HG03066 (cell line): ENCODE measurements at regions not wholly inside any gene's neighbourhood (a gene's known extent, or its start where the extent isn't known, plus 50 kb on each side); places are given as distances from the start of the nearest gene placed in this dataset.

Source experiments
- ATAC-seq: cut with Tn5 transposase; IDR thresholded peaks from one replicate; pipeline ENCODE4 v1.9.1; 2021; ENCODE audit warnings: low read depth; ENCODE audit not compliant: unreplicated experiment

DNA sequence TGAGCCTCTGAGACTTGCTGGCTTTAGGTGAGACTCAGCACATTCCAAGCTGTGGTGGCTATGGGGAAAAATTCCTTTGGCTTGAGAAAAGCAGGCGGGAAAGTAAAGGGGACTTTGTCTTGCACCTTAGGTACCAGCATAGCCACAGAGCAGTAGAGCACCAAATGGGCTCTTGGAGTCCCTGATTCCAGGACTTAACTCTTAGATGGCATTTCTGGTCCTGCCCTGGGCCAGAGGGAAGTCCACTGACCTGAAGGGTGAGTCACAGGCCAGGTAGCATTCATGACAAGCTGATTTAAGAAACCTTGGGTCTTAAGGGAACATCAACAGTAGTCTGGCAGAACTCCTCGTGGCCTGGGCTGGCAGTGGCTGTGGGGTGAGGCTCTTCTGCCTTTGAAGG, 344.7 kb downstream of the DUSP10 start:
- no peak for ATAC-seq

GRCh38 chr1:221397606-221398005, 344.3 kb downstream of the DUSP10 start:
- no peak for ATAC-seq

GRCh38 chr1:221405146-221405545, 336.7 kb downstream of the DUSP10 start:
- no peak for ATAC-seq

DNA sequence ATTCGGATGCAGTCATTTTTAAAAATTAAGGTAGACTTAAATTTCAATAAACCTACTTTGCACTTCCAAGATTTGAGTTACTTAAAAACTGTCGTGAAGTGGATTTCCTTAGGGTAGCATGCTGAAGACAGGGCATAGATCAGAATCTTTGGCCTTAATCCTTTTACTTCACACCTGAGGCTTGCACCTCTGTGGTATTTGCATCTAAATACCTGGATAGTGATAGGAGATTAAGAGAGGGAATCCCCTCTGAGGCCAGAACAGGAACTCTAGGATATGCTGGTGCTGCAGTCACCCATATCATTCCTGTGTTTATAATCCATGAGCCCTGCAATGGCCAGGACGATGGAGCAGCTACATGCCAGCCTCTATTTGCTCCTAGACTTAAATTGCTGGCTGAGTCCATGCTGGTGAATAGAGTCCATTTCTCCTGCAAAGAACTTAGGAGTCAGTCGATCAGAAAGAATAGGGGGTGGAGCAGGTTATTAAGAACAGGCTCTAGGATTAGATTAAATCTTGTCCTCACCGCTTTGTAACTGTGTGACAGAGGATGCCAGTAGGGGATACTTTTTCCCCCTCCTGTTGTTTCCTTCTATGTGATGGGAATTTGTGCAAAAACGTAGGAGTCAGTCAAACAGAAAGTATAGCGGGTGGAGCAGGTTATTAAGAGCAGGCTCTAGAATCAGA, 333.6 kb downstream of the DUSP10 start:
- no peak for ATAC-seq

GRCh38 chr1:221411283-221411682, 330.6 kb downstream of the DUSP10 start:
- ATAC-seq, result no peak

DNA sequence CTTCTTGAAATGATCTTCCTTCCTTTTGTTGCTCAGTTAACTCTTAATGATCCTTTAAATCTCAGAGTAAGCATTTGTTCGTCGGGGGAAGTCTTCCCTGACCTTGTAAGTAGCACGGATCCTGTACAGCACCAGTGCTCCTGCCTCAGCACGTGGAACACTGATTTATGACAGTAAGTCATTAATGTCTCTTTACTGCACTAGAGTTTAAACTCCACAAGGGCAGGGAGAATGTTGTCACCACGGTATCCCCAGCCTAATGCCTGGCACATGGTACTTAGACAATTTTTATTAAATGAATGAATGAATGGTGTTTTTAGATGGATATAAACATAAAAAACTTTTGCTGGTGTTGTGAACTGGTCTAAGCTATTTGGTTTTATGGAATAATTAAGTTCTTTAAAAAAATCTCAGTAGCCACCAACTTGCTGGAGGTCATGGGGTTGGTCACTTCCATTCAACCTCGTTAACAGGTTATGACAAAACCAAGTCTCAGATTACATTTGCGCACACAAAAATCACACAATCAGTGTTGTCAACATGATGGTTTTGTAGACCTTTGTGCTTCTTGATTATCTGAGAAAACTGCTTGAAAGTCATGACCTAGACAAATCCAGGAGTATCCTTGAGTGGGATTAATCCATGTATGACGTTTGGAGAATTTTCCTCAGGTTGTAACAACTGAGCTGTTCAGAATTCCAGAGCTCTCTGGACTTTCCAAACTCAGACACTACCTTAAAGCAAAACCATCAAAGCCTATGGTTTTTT, 326.9 kb downstream of the DUSP10 start:
- no peak for ATAC-seq

DNA sequence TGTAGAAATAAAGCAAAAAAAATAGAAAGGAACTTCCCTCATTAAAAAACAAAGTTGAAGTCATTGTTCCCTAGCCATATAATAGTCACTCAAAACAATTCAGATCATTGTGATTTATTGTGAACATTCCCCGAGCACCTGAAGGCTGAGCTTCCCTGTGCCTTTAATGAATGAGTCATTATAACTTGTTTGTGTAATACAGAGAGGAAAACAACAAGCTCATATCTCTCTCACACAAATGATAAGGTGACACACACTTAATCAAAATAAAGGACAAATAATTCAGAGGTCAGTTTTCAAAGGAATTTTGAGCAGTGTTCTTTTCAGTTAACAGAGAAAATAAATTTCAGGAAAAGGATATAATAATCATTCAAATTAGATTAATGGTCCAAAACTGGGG, 326.2 kb downstream of the DUSP10 start:
- no peak for ATAC-seq

GRCh38 chr1:221416142-221416541, 325.7 kb downstream of the DUSP10 start:
- no peak for ATAC-seq

- ATAC-seq, result no peak
These were observed 325.2 kb downstream of the DUSP10 start for GRCh38 chr1:221416723-221417122.

DNA sequence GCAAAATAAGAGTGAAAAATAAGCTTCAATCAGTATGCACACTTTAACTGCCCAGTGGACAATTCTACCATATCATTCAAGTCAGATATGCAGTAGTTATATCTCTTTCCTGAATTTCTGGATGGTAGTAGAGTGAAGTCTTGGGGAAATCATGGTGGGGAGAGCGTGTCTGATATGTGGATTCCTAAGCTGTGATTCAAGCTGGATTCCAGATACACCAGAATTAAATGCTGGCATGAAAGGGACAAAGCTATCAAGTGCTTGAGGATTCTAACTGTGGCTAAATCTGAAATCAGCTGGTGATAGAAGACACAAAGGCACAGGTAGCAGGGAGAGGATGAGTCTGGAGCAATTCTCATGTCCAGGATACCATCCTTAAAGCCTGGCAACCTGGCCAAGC, 323.5 kb downstream of the DUSP10 start:
- ATAC-seq, result no peak

DNA sequence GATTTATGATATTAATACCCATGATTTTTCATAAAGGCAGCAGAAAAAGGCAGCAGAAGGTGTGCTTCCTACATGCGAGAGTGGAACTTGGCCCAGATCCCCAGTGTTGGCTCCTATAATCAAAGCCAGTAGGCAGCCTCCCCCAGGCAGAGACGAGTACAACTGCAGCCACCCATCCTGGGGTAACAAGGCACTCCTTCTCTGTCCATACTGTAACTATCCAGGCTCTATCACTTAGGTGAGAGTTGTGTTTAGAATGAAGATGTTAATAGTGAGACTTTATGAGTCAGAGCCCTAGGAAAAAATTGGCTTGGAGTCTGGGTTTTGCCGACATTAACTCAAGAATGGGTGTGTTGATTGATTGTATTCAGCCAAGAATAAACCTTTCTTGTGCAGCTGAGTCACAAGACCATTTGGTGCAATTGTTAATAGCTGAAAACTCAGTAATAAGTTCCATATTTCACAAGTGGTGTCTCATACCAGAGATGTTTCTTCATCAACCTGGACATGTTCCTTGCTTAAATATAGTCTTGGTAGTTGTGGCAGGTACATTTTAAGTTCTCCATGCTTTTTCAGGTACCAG, 322.3 kb downstream of the DUSP10 start:
- no peak for ATAC-seq

- ATAC-seq, result no peak
These were observed 312.6 kb downstream of the DUSP10 start for GRCh38 chr1:221429264-221429663.

GRCh38 chr1:221430152-221430960, 311.5 kb downstream of the DUSP10 start:
- ATAC-seq, result no peak

GRCh38 chr1:221431068-221431651, 310.7 kb downstream of the DUSP10 start:
- ATAC-seq, result no peak

GRCh38 chr1:221431961-221432360, 309.9 kb downstream of the DUSP10 start:
- ATAC-seq, result no peak

DNA sequence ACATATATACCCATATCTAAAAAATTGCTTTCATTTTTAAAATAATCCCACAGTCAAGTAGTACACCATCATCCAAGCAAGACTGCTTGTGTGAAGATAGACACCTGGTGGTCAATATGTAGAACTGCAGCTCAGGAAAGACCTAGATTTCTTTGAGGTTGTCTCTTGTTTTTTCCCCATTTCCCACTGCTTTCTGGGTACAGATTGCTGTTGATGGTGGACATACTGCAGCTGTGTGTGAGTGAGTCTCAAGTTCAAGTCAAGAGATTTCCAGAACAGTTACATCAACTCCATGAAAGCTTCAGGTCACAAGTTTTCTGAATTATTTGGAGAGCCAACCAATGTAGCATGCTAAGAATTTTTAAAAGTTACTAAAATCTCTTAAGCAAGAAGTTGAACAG, 306.4 kb downstream of the DUSP10 start:
- peak; percentile 53 for ATAC-seq

- no peak for ATAC-seq
These were observed 304.7 kb downstream of the DUSP10 start for GRCh38 chr1:221437171-221437570.

DNA sequence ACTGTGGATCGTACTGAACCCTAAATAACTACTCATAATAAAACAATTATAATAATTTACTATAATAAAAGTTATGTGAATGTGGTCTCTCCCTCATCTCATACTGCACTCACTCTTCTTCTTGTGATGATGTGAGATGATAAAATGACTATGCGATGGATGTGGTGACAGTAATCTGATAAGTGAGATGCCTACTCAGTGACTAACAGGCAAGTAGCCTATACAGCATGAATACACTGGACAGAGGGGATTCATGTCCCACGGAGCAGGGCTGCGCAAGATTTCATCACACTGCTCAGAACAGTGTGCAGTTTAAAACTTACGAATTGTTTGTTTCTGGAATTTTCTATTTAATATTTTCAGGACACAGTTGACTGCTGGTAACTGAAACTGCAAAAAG, 304.0 kb downstream of the DUSP10 start:
- ATAC-seq, result no peak

GRCh38 chr1:221439008-221439746, 302.7 kb downstream of the DUSP10 start:
- ATAC-seq, result peak; percentile 82
